ENCODE measurements at regions not wholly inside any gene's neighbourhood (a gene's known extent, or its start where the extent isn't known, plus 50 kb on each side); places are given as distances from the start of the nearest gene placed in this dataset.

- Mint-ChIP-seq H3K36me3 (ENCODE audit: low read depth, unreplicated experiment) (no peaks in the 10 kb centered on the region), H3K27me3 (ENCODE audit: unreplicated experiment) (no peaks in the 10 kb centered on the region), H3K4me3 (ENCODE audit: unreplicated experiment) (no peak overlapping the region), H3K9me3 (ENCODE audit: unreplicated experiment) (no peaks in the 10 kb centered on the region), H3K4me1 (ENCODE audit: unreplicated experiment) (no peaks in the 10 kb centered on the region), H3K27ac (ENCODE audit: unreplicated experiment) (no peak overlapping the region)
- DNase-seq (ENCODE audit: low spot score), result no peak
- no peak for TF ChIP-seq CTCF (IDR thresholded peaks at IDR 0.05; ENCODE audit: unreplicated experiment)
These were observed 94.5 kb downstream of the CASP12 start for GRCh38 chr11:104803776-104804175.

- no peak for TF ChIP-seq CTCF (IDR thresholded peaks at IDR 0.05; ENCODE audit: unreplicated experiment)
- Mint-ChIP-seq H3K4me1 (ENCODE audit: unreplicated experiment) (no peaks in the 10 kb centered on the region), H3K9me3 (ENCODE audit: unreplicated experiment) (no peaks in the 10 kb centered on the region), H3K27ac (ENCODE audit: unreplicated experiment) (no peak overlapping the region), H3K4me3 (ENCODE audit: unreplicated experiment) (no peak overlapping the region), H3K27me3 (ENCODE audit: unreplicated experiment) (no peaks in the 10 kb centered on the region), H3K36me3 (ENCODE audit: low read depth, unreplicated experiment) (no peaks in the 10 kb centered on the region)
- DNase-seq (ENCODE audit: low spot score), result no peak
These were observed 99.0 kb downstream of the CASP12 start for GRCh38 chr11:104799251-104799650.

- Mint-ChIP-seq H3K4me1 (ENCODE audit: unreplicated experiment) (no peaks in the 10 kb centered on the region), H3K9me3 (ENCODE audit: unreplicated experiment) (no peaks in the 10 kb centered on the region), H3K27ac (ENCODE audit: unreplicated experiment) (no peak overlapping the region), H3K4me3 (ENCODE audit: unreplicated experiment) (no peak overlapping the region), H3K27me3 (ENCODE audit: unreplicated experiment) (no peaks in the 10 kb centered on the region), H3K36me3 (ENCODE audit: low read depth, unreplicated experiment) (no peaks in the 10 kb centered on the region)
- no peak for DNase-seq (ENCODE audit: low spot score)
- no peak for TF ChIP-seq CTCF (IDR thresholded peaks at IDR 0.05; ENCODE audit: unreplicated experiment)
These were observed 99.5 kb downstream of the CASP12 start for GRCh38 chr11:104798789-104799188.

- H3K36me3 Mint-ChIP-seq (ENCODE audit: low read depth, unreplicated experiment), result no peaks in the 10 kb centered on the region
- no peaks in the 10 kb centered on the region for H3K27me3 Mint-ChIP-seq (ENCODE audit: unreplicated experiment)
- H3K27ac Mint-ChIP-seq (ENCODE audit: unreplicated experiment), result no peak overlapping the region
- H3K9me3 Mint-ChIP-seq (ENCODE audit: unreplicated experiment), result no peaks in the 10 kb centered on the region
- no peak overlapping the region for H3K4me3 Mint-ChIP-seq (ENCODE audit: unreplicated experiment)
- no peaks in the 10 kb centered on the region for H3K4me1 Mint-ChIP-seq (ENCODE audit: unreplicated experiment)
- no peak for TF ChIP-seq CTCF (IDR thresholded peaks at IDR 0.05; ENCODE audit: unreplicated experiment)
- no peak for DNase-seq (ENCODE audit: low spot score)
These were observed 102.0 kb downstream of the CASP12 start for GRCh38 chr11:104796301-104796700.

- no peak overlapping the region for H3K4me3 Mint-ChIP-seq (ENCODE audit: unreplicated experiment)
- H3K36me3 Mint-ChIP-seq (ENCODE audit: low read depth, unreplicated experiment), result no peaks in the 10 kb centered on the region
- TF ChIP-seq CTCF (IDR thresholded peaks at IDR 0.05; ENCODE audit: unreplicated experiment), result no peak
These were observed 102.6 kb downstream of the CASP12 start for GRCh38 chr11:104795501-104796213.

More at GRCh38 chr11:104795501-104796213, 102.6 kb downstream of the CASP12 start:
- no peaks in the 10 kb centered on the region for H3K4me1 Mint-ChIP-seq (ENCODE audit: unreplicated experiment)
- no peaks in the 10 kb centered on the region for H3K27me3 Mint-ChIP-seq (ENCODE audit: unreplicated experiment)
- no peak overlapping the region for H3K27ac Mint-ChIP-seq (ENCODE audit: unreplicated experiment)
- no peaks in the 10 kb centered on the region for H3K9me3 Mint-ChIP-seq (ENCODE audit: unreplicated experiment)
- DNase-seq (ENCODE audit: low spot score), result no peak
